Neural progenitor cell (in vitro differentiated cells): ENCODE measurements at regions not wholly inside any gene's neighbourhood (a gene's known extent, or its start where the extent isn't known, plus 50 kb on each side); places are given as distances from the start of the nearest gene placed in this dataset.

ENCODE experiments used
- EZH2 ChIP-seq: fragments of 200-600 bp; sonication (generic); IDR thresholded peaks from 2 replicates; pipeline ENCODE4 v1.6.1; 2017; ENCODE audit warnings: antibody characterized with exemption, mild to moderate bottlenecking, moderate library complexity
- EZH2phosphoT487 ChIP-seq: fragments of 200-600 bp; sonication (generic); IDR thresholded peaks from 2 replicates; pipeline ENCODE4 v1.6.1; 2017; ENCODE audit warnings: antibody characterized with exemption
- TF ChIP-seq, protein P1 (sequence below): fragments of 200-600 bp; sonication (generic); IDR thresholded peaks from 2 replicates; pipeline ENCODE4 v1.5.1; 2017; ENCODE audit warnings: antibody characterized with exemption, mild to moderate bottlenecking

DNA sequence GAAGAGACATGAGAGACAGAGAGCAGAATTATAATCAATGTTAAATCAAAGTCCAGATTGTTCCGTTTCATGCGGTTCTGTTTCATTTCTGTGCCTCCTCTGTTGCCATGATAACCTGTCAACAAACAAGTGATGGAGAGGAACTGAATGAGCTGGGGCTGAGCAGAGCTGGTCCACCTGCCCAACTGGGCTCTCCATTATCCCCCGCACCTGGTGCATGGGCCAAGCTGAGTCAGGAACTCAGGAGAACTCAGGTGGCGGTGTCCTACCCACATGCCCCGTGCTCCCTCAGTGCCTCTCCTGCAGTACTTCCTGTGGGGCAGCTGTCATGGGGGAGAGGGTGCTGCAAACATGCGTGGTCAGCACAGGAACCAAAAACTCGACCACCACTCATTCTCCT, 178.8 kb downstream of the TTC32 start:
- TF ChIP-seq, protein P1, sequence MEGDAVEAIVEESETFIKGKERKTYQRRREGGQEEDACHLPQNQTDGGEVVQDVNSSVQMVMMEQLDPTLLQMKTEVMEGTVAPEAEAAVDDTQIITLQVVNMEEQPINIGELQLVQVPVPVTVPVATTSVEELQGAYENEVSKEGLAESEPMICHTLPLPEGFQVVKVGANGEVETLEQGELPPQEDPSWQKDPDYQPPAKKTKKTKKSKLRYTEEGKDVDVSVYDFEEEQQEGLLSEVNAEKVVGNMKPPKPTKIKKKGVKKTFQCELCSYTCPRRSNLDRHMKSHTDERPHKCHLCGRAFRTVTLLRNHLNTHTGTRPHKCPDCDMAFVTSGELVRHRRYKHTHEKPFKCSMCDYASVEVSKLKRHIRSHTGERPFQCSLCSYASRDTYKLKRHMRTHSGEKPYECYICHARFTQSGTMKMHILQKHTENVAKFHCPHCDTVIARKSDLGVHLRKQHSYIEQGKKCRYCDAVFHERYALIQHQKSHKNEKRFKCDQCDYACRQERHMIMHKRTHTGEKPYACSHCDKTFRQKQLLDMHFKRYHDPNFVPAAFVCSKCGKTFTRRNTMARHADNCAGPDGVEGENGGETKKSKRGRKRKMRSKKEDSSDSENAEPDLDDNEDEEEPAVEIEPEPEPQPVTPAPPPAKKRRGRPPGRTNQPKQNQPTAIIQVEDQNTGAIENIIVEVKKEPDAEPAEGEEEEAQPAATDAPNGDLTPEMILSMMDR = no peak
- TF ChIP-seq EZH2 = no peak
- no peak for TF ChIP-seq EZH2phosphoT487
